SK-N-SH treated with all-trans-retinoic acid at 6 μM for 48 hours (cell line): ENCODE measurements at regions not wholly inside any gene's neighbourhood (a gene's known extent, or its start where the extent isn't known, plus 50 kb on each side); places are given as distances from the start of the nearest gene placed in this dataset.

Experiments used
- ARNTL ChIP-seq: fragments of 450-650 bp; formaldehyde crosslinking; IDR thresholded peaks from 2 replicates; pipeline ENCODE4 v1.5.0; 2020; ENCODE audit warnings: low read depth, mild to moderate bottlenecking, moderate library complexity, borderline replicate concordance
- RARB ChIP-seq: fragments of 250-450 bp; sonication (Bioruptor Pico); IDR thresholded peaks from 2 replicates; pipeline ENCODE4 v1.8.0; 2021; ENCODE audit warnings: mild to moderate bottlenecking, moderate library complexity

DNA sequence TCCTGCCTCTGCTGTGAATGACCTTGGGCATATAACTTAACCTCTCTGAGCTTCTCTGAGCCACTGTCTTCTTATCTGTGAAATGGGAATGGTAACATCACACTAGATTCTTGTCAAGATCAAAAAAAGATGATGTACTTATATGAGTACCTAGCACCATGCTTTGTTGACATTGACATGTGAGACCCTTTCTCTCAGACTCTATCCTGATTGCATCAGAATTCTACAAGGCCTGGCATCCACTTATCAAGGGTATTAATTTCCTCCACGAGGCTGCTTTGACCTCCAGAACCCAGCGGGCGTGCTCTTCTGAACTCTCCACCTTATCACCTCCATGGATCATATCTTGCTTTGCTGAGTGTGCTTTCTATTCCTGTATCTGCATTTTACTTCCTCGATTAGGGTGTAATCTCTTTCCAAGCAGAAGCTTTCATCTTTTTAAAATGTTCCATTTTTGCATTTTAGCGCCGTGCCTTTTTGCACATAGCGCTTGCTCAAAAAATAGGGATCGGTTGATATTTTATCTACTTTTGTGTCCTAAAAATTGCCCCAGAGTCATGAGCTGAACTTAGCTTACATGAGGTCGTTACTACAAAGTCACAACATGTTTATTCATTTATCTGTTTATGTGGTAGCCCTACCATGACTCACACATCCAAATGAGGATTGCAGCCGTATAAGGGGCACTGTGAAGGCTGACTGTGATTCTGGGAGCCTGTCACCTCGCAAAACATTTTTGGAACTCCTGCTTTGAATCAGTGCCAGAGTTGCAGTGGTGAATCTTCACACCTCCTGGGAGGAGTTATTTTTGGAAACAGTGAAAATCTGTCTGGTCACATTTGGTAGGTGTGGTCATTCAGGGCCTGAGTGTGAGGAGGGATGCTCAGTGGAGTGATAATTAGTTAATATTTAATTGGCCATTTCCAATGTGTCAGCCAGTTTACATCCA lies 63.2 kb downstream of the IER5 start:
- no peak for TF ChIP-seq RARB (CRISPR knock-in tag)
- no peak for TF ChIP-seq ARNTL (CRISPR knock-in tag)
